ENCODE measurements at regions not wholly inside any gene's neighbourhood (a gene's known extent, or its start where the extent isn't known, plus 50 kb on each side); places are given as distances from the start of the nearest gene placed in this dataset.
"Not testable (repeated sequence)": the region's sequence is repeated elsewhere in the genome, so short reads cannot be mapped to it uniquely, and the experiment has no call there.

DNA sequence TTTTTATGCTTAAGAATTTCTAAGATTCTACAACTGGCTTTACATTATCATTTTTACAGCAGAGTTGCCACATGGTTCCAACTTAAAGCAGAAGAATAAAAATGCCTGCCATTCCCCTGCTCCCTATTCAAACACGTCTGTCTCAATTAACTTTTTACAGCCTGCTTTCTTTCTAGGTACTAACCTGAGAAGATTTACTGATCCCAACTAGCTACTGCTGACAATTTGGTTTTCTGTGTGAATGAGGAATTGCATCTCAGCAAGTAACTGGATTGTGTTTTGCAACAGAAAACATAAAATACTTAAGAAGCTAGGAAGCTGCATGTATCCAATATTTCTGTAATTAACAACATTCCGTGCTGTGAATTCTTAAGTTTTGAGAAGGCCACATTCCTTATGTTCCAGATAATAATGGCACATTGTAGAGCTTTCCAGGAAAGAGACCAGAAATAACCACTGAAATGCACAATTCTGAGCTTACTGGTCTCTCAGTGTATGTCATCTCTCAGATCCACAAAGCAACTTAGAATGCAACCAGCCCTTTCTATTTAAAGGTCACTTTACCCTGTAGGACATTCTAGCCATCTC lies 306.8 kb upstream of the NMUR2 start:
- no peak for DNase-seq

DNA sequence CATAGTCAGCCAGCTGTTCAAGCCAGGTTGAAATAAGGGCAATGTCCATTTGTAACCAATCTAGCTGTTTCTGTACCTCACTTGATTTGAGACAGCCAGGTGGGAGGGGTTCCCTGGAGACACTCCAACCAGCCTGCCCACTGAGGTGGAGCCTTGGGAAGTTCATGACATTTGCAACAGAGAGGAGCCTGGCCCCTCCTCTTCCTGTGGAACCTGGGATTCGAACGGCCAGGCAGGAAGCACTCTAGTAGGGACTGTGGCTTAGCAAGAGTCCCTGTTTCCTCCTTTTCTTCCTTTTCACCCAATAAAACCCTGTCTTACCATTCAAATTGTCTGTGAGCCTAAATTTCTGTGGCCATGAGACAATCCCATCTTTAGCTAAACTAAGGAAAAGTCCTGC lies 312.3 kb upstream of the NMUR2 start:
- DNase-seq = no peak

DNA sequence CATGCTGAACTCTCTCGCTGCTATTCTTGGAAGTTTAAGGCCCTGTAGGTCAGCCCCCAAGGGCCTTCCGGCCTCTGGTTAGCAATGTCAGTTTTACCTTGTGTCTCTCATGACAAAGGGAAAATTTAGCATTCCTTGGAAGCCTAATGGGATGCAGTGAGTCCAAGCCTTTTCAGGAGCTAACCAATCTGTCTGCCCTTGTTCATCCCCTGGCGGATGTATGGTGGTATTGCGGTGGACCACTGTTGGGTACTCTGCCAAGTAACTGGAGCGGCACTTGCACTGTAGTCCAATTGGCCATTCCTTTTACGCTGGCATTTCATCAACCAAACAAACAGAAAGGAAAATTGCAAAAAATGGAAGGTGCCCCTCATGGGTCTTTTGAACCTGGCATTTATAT lies 318.4 kb upstream of the NMUR2 start:
- no peak for DNase-seq

GRCh38 chr5:152730176-152730575 lies 325.1 kb upstream of the NMUR2 start:
- no peak for DNase-seq

GRCh38 chr5:152736906-152737305 lies 331.8 kb upstream of the NMUR2 start:
- no peak for DNase-seq

GRCh38 chr5:152739916-152740315 lies 334.8 kb upstream of the NMUR2 start:
- DNase-seq = no peak

GRCh38 chr5:152741126-152741525 lies 336.0 kb upstream of the NMUR2 start:
- not testable (repeated sequence) for DNase-seq

DNA sequence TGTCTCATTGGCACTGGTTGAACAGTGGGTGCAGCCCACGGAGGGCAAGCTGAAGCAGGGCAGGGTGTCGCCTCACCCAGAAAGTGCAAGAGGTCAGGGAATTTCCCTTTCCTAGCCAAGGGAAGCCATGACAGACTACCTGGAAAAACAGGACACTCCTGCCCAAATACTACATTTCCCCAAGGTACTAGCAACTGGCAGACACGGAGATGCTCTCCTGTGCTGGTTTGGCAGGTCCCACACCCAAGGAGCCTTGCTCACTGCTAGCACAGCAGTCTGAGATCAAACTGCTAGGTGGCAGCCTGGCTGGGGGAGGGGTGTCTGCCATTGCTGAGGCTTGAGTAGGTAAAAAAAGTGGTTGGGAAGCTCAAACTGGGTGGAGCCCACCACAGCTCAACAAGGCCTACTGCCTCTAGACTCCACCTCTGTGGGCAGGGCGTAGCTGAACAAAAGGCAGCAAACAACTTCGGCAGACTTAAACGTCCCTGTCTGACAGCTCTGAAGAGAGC lies 382.7 kb upstream of the NMUR2 start:
- not testable (repeated sequence) for DNase-seq

GRCh38 chr5:152801886-152802285 lies 396.8 kb upstream of the NMUR2 start:
- DNase-seq = no peak

GRCh38 chr5:152804179-152804578 lies 399.1 kb upstream of the NMUR2 start:
- DNase-seq = no peak

- no peak for DNase-seq
These were observed 406.9 kb upstream of the NMUR2 start for GRCh38 chr5:152811988-152812387.

DNA sequence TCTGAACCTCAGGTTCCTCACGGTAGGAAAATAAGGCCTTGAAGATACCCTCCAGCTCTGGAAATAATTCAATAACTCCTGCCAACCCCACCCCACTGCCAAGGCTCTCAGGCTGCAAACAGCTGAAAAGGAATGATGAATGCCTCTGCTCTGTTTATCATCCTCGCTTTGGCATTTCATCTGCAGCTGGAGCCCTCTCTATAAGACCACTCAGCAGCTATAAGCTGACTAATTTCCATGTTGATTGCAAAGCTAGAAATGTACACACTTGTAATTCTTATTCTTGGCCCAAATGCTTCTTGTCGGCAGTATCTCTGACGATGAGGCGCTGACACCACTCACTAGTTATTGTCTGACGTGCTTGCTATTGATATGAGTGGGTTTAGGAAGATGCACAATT lies 408.4 kb upstream of the NMUR2 start:
- no peak for DNase-seq

- DNase-seq = no peak
These were observed 414.8 kb upstream of the NMUR2 start for GRCh38 chr5:152819891-152820290.

GRCh38 chr5:152824316-152824715 lies 419.2 kb upstream of the NMUR2 start:
- no peak for DNase-seq

GRCh38 chr5:152838241-152838786 lies 433.2 kb upstream of the NMUR2 start:
- DNase-seq = no peak

DNA sequence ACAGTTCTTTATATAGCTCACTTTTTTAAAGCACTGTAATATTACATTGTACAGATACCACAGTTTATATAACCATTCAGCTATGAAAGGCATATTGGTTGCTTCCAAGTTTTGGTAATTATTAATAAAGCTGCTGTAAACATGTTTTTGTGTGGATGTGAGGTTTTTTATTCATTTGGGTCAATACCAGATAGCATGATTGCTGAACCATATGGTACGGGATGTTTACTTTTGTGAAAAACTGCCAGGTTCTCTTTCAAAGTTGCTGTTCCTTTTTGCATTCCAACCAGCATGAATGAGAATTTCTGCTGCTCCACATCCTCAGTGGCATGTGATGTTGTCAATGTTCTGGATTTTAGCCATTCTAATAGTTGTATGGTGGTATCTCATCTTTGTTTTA lies 439.6 kb upstream of the NMUR2 start:
- DNase-seq = no peak

GRCh38 chr5:152853361-152853760 lies 448.3 kb upstream of the NMUR2 start:
- no peak for DNase-seq

GRCh38 chr5:152855441-152855840 lies 450.4 kb upstream of the NMUR2 start:
- no peak for DNase-seq

DNA sequence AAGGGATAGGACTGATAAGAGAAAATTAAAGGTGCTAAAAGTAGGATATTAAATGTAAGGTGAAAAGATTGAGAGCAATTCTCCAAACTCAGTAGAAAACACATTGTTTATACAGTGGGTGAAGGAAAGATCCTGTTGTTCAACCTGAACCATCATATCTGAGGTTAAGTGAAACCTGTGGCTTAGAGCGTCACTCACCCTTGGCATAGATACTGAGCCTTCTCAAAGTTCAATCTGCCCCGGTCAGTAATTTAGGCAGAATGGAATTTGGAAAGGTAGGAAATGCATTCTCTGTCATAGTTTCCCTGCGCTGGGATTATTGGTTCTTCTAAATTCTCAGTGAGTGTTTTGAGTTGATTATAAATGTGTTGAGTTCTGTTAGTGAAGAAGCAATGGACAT lies 456.2 kb upstream of the NMUR2 start:
- DNase-seq = no peak

DNA sequence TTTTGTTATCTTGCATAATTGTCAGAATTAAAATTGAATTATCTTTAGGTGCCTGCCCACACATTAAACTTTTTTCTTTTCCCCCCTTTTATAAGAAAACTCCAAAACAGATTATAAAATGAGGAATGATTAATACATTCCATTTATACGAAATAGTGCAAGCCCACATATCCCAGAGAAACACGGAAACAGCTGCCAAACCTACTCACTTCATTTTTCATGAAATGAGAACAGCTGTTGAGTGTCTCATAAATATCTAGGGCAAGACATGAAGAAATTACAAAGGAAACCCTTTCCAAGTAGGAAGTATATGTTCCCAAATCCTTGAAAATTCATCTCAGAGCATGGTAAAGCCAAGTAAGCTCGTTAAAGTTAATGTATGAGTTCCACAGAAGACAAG lies 459.4 kb upstream of the NMUR2 start:
- no peak for DNase-seq

DNA sequence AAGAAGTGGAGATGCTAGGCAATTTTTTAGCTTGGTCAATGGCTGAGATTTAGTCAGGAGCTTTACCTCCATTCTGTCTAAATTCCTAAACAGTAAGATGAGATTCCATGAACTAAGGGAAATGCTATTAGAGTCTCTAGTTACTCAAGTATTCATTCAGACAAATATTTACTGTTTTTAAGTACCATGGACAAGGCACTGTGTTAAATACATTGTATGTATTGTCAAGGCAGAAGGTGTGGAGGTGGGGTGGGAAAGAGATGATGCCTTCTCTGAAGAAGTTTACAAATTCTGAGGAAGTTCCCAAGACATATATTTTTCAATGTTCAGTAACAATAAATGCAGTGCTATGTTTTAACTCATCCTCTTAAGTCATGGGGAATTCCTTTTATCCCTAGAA lies 459.9 kb upstream of the NMUR2 start:
- DNase-seq = no peak

GRCh38 chr5:152869971-152870370 lies 464.9 kb upstream of the NMUR2 start:
- no peak for DNase-seq

DNA sequence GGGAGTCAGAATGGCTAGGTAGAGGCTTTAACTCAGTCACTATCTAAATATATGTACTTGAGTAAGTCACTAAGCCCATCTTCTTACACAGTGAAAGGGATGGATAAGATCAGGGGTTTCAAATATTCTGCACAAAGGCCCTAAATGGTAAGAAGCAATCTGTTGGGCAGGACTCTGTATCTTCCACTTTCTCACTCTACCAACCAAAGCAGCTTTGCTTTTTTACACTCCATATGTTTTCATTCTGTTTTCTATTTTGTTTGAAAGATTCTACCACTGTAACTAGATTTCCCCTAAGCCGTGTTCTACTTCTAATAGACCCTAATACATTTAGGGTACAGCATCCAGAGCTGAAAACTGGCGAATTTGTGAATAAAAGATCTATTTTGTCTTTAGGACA lies 477.5 kb upstream of the NMUR2 start:
- no peak for DNase-seq

- no peak for DNase-seq
These were observed 478.1 kb upstream of the NMUR2 start for GRCh38 chr5:152883066-152883775.

GRCh38 chr5:152884006-152884405 lies 478.9 kb upstream of the NMUR2 start:
- DNase-seq = no peak

Measured in activated naive CD4-positive, alpha-beta T cell treated with anti-CD3 and anti-CD28 coated beads, Interleukin-2, amount 50 U/mL, for 16 hours (primary cell).